Tibial nerve (tissue), 4 donors: ENCODE measurements at regions not wholly inside any gene's neighbourhood (a gene's known extent, or its start where the extent isn't known, plus 50 kb on each side); places are given as distances from the start of the nearest gene placed in this dataset.

Experiments
- DNase-seq, 2 donors: peaks; one replicate each; pipeline ENCODE4 v3.0.0-alpha.2; 2019; ENCODE audit warnings: low spot score in 2 of 2
- H3K27ac ChIP-seq, 4 donors: fragments of 200-600 bp; sonication (generic) in 3 of 4; one replicate each; pipeline ENCODE4 v1.5.1; 2017 to 2019; ENCODE audit warnings: mild to moderate bottlenecking in 1 of 4
- H3K27me3 ChIP-seq, 2 donors: fragments of 200-600 bp; sonication (generic) in 1 of 2; one replicate each; pipeline versions ENCODE4 v1.5.1 to v1.6.0; 2017 to 2019
- H3K36me3 ChIP-seq, 3 donors: fragments of 200-600 bp; sonication (generic); one replicate each; pipeline ENCODE4 v1.5.1; 2018 to 2019
- H3K4me1 ChIP-seq, 4 donors: fragments of 200-600 bp; sonication (generic) in 3 of 4; one replicate each; pipeline ENCODE4 v1.5.1; 2017 to 2019
- H3K4me3 ChIP-seq, 4 donors: fragments of 200-600 bp; sonication (generic) in 3 of 4; one replicate each; pipeline ENCODE4 v1.5.1; 2017 to 2019; ENCODE audit warnings: mild to moderate bottlenecking in 1 of 4, moderate library complexity in 1 of 4
- H3K9me3 ChIP-seq, 4 donors: fragments of 200-600 bp; sonication (generic) in 3 of 4; one replicate each; pipeline ENCODE4 v1.5.1; 2017 to 2019
- CTCF ChIP-seq, 5 experiments: fragments of 200-600 bp in 3 of 5; fragments of 450-650 bp in 2 of 5; sonication (generic) in 3 of 5; IDR thresholded peaks; one replicate each; pipeline ENCODE4 v1.5.1; 2016 to 2019; ENCODE audit warnings: antibody characterized with exemption in 5 of 5, mild to moderate bottlenecking in 3 of 5, moderate library complexity in 2 of 5
- EP300 ChIP-seq, 2 donors: sonication (generic); formaldehyde crosslinking; IDR thresholded peaks; one replicate each; pipeline ENCODE4 v1.6.1; 2017; ENCODE audit warnings: antibody characterized with exemption in 2 of 2, mild to moderate bottlenecking in 1 of 2
- POLR2A ChIP-seq, 2 donors: fragments of 450-650 bp; IDR thresholded peaks; one replicate each; pipeline ENCODE4 v1.6.1; 2017; ENCODE audit warnings: antibody characterized with exemption in 2 of 2, mild to moderate bottlenecking in 2 of 2, moderate library complexity in 2 of 2
- WGBS, 2 donors: methylation state at CpG; one replicate each; pipeline ENCODE4 v1.1.5; 2018; 5-methylcytosine and 5-hydroxymethylcytosine counted together

GRCh38 chr13:82571653-82572052 is 1310.6 kb downstream of the SLITRK1 start:
- DNase-seq = no peak
- Histone ChIP-seq H3K27ac (no peak overlapping the region), H3K4me1 (no peaks in the 10 kb centered on the region), H3K9me3 (peaks cover 0 to 9% (median 0%) of the 10 kb centered on the region in 4 donors), H3K27me3 (no peaks in the 10 kb centered on the region), H3K4me3 (no peak overlapping the region), H3K36me3 (no peaks in the 10 kb centered on the region)
- TF ChIP-seq EP300 (IDR thresholded peaks at IDR 0.05) (no peak), POLR2A (IDR thresholded peaks at IDR 0.05) (no peak), CTCF (IDR thresholded peaks at IDR 0.05) (no peak)
- WGBS, 2 donors = 58 to 70% methylated on average over 3 of the region's 3 CpGs

GRCh38 chr13:82569581-82569980 is 1312.7 kb downstream of the SLITRK1 start:
- Histone ChIP-seq H3K4me3 (no peak overlapping the region), H3K27ac (no peak overlapping the region), H3K4me1 (no peaks in the 10 kb centered on the region), H3K27me3 (no peaks in the 10 kb centered on the region), H3K9me3 (no peaks in the 10 kb centered on the region), H3K36me3 (no peaks in the 10 kb centered on the region)
- TF ChIP-seq POLR2A (IDR thresholded peaks at IDR 0.05) (no peak), CTCF (IDR thresholded peaks at IDR 0.05) (no peak), EP300 (IDR thresholded peaks at IDR 0.05) (no peak)
- WGBS, 2 donors = 52 to 54% methylated on average over 1 of the region's 1 CpG
- no peak for DNase-seq

- Histone ChIP-seq H3K9me3 (no peaks in the 10 kb centered on the region), H3K27me3 (no peaks in the 10 kb centered on the region), H3K4me3 (no peak overlapping the region), H3K36me3 (no peaks in the 10 kb centered on the region), H3K4me1 (no peaks in the 10 kb centered on the region), H3K27ac (no peak overlapping the region)
- 86 to 91% methylated on average over 5 of the region's 5 CpGs for WGBS, 2 donors
- DNase-seq = no peak
- TF ChIP-seq CTCF (IDR thresholded peaks at IDR 0.05) (no peak), POLR2A (IDR thresholded peaks at IDR 0.05) (no peak), EP300 (IDR thresholded peaks at IDR 0.05) (no peak)
Observed at GRCh38 chr13:82566864-82567263, 1315.4 kb downstream of the SLITRK1 start.

- Histone ChIP-seq H3K4me3 (no peak overlapping the region), H3K27me3 (no peaks in the 10 kb centered on the region), H3K9me3 (no peaks in the 10 kb centered on the region), H3K4me1 (no peaks in the 10 kb centered on the region), H3K27ac (no peak overlapping the region), H3K36me3 (no peaks in the 10 kb centered on the region)
- no peak for TF ChIP-seq EP300 (IDR thresholded peaks at IDR 0.05)
- TF ChIP-seq CTCF (IDR thresholded peaks at IDR 0.05) = no peak
- TF ChIP-seq POLR2A (IDR thresholded peaks at IDR 0.05) = no peak
- 74 to 90% methylated on average over 7 of the region's 7 CpGs for WGBS, 2 donors
- DNase-seq = no peak
Observed at GRCh38 chr13:82565201-82565600, 1317.1 kb downstream of the SLITRK1 start.

GRCh38 chr13:82560889-82561288 is 1321.4 kb downstream of the SLITRK1 start:
- WGBS, 2 donors = 86 to 99% methylated on average over 1 of the region's 1 CpG
- Histone ChIP-seq H3K4me3 (no peak overlapping the region), H3K9me3 (no peaks in the 10 kb centered on the region), H3K27me3 (no peaks in the 10 kb centered on the region), H3K36me3 (no peaks in the 10 kb centered on the region), H3K4me1 (no peaks in the 10 kb centered on the region), H3K27ac (no peak overlapping the region)
- DNase-seq = no peak
- TF ChIP-seq CTCF (IDR thresholded peaks at IDR 0.05) = no peak
